NCI-H2171 treated with DMSO at 0.1 percent for 48 hours (cell line): ENCODE measurements at regions not wholly inside any gene's neighbourhood (a gene's known extent, or its start where the extent isn't known, plus 50 kb on each side); places are given as distances from the start of the nearest gene placed in this dataset.
A peak's percentile ranks its signal among the peaks of the same experiment; 100 is the strongest.

Source experiments
- DNase-seq: peaks from one replicate; lab custom pipeline; 2025; lab: John Stamatoyannopoulos, UW

GRCh38 chr5:155116456-155117251 is 103.1 kb downstream of the KIF4B start:
- no peak for DNase-seq

DNA sequence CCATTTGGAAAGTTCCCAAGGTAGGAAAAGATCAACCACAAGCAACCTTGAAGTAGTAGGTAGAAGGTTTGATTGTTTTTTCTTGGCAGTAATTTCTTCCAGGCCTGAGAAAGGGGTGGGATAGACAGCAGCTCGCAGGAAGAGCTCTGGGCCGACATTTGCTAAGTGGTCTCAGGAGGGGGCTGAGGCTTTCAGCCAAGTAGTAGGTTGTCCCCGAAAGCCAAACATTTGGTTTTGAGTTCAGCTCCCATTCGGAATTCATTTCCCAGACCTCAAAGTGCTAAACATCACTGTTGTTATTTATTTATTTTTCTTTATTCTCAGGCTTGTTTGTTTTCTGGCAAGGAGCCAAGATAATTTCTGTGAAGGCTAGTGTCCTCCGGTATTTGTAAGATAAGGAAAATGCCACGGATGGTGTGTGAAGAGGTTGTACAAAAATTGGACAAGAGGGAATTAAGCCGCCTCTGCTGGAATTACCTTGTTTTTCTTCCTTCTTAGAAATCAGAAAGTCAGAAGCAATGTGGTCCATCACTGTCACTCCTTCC is 112.1 kb downstream of the KIF4B start:
- DNase-seq: no peak

- no peak for DNase-seq
Observed at GRCh38 chr5:155126573-155126972, 113.0 kb downstream of the KIF4B start.

DNA sequence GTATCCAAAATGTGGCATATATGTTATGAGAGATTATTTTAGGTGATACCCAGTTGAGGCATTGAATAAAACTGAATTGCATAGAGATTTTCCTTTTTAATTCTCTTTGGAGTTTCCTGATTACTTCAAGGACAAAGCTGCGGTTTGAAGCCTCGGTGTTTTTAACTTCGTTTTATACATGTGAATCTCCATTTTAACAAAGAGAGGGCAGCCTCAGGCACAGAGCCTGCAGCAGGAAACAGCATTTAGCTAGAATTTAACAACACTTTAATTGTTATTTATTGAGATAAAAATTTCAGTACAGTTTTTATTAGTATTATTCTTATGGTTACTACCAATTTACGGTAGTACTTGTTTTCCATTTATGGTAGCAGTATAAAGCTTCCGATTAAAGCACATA is 114.0 kb downstream of the KIF4B start:
- DNase-seq: no peak

- no peak for DNase-seq
Observed at GRCh38 chr5:155128786-155129512, 115.4 kb downstream of the KIF4B start.

DNA sequence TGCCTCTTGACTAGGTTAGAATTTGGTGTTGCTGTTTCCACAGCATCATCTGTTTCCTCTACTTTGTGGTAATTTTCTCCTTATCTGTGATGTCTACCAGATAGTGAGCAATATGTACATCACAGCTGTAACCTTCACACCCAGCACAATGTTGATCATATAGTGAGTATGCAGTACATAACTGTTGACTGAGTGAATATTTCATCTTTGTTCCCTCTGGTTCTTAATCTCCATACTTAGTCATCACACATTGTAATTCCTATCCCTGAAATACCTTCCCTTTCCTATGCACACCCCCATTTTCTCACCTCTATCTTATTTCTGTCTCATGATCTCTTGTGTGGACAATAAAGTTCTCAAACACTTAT is 115.9 kb downstream of the KIF4B start:
- no peak for DNase-seq

GRCh38 chr5:155134130-155134529 is 120.6 kb downstream of the KIF4B start:
- no peak for DNase-seq

DNA sequence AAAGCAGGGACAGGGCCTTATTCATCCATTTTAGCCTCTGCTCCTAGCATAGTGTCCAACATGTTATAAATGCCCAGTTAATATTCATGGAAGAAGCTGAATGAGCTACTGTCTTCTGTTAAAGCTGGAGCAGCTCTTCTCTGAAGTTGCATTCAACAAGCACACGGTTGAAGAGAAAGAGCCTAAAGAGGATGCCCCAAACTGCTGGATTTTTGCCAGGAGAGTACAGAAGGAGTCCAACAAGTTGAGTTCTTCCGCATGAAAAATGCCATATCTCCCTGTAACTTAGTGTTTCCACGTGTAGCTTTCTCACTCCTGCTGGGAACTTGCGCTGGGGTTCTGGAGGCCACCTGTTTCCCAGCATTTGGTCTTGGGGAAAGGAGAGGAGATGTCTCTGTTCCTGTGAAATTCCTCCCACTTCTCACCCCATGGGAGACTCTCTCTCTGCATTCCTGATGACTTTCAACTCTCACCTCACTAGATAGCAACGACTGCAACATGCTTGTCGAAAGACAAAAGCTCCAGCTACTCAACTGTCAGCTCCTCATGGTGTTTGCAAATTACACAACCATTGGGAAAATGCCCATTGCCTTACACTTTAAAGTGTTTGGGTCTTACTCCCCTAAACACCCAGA is 122.8 kb downstream of the KIF4B start:
- no peak for DNase-seq

GRCh38 chr5:155137683-155138082 is 124.1 kb downstream of the KIF4B start:
- no peak for DNase-seq

- DNase-seq: no peak
Observed at GRCh38 chr5:155140646-155141045, 127.1 kb downstream of the KIF4B start.

- DNase-seq: no peak
Observed at GRCh38 chr5:155144956-155145355, 131.4 kb downstream of the KIF4B start.

DNA sequence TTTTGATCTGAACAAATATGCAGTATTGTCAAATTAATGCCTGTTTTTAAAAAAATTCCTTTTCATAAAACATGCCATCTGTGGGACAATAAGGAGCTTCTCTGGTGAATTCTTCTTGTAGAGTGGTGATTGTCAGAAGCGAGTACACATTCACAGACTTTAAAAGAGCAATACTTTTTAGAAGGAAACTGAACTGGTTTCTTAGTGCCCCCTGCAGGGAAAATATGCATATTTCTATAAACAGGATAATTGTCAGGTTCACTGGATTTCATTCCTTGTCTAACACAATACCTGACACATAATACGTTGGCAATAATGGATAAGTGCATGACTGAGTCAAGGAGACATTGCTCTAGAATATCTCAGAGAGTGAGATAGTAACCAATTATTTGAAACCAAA is 133.7 kb downstream of the KIF4B start:
- DNase-seq: no peak

GRCh38 chr5:155148694-155149093 is 135.1 kb downstream of the KIF4B start:
- no peak for DNase-seq

DNA sequence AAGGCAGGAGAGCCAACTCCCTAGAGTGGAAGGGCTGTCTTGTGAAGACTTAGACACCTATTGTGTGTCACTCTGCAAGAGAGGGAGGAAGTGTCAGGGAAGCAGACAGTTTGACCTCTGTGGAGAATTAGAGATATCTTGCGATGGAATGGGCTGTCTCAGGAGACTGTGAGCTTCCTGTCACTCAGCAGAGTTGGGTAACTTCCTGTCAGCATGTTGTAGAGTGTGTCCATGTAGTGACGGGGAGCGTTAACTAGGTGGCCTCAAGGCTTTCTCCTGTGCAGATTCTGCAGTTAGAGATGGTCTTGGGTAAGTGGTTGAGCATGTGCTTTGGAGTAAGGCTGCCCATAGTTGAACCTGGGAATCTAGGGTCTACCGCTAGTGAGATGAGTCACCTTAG is 136.5 kb downstream of the KIF4B start:
- DNase-seq: no peak

DNA sequence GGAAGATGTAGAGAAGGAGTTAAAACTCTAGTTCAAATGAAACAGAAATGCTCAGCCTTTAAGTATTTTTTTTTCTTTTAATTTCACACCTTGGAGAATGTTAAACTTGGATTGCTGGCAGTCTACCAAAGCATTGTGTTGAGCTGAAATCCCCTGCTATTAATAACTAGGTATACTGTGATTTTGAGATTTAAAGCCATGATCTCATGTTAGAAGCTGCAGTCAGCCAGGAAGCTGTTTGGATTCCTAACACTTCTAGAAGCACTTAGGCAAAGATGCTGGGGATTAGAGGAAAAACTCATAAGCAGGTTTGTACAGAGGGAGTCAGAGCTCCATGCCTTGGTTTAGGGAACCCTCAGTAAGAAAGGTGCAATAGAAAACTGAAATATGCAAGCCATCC is 141.4 kb downstream of the KIF4B start:
- DNase-seq: no peak

GRCh38 chr5:155163084-155163483 is 149.5 kb downstream of the KIF4B start:
- DNase-seq: peak; percentile 40

DNA sequence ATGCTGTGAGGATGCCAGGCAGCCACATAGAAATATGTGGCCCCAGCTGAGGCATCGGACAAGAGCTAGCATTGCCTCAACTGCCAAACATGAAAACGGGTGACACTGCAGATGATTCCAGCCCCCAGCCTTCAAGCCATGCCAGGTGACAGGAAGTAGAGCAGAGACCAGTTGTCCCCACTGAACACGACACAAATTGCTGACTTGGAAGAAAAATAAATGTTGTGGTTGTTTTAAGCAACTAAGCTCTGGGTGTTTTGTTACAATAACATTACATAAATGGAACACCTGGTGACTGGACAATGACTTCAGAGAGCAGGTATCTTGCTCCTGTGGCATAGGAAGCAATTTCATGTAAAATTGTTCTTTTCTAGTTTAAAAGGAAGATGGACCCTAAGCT is 154.2 kb downstream of the KIF4B start:
- DNase-seq: no peak

GRCh38 chr5:155181542-155181941 is 168.0 kb downstream of the KIF4B start:
- DNase-seq: no peak

- DNase-seq: no peak
Observed at GRCh38 chr5:155189476-155189875, 175.9 kb downstream of the KIF4B start.

DNA sequence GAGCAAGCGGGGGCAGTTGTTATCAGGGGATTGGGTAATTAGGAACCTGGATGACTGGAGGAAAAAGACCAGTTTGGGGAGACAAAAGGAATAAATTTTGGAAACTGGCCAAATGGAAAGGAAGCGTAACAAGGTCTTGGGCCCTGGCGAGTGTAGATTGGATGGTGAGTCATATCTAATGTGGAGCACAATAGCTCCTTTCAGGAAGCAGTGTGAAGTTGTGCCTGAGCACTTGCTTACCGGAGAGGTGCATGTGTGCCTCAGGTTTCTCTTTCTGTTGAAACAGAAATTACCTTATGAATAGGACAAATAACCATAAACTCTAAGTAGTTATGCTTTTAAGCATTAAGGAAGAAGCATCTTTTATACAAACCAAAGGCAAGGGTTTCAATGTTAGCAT is 176.4 kb downstream of the KIF4B start:
- no peak for DNase-seq

DNA sequence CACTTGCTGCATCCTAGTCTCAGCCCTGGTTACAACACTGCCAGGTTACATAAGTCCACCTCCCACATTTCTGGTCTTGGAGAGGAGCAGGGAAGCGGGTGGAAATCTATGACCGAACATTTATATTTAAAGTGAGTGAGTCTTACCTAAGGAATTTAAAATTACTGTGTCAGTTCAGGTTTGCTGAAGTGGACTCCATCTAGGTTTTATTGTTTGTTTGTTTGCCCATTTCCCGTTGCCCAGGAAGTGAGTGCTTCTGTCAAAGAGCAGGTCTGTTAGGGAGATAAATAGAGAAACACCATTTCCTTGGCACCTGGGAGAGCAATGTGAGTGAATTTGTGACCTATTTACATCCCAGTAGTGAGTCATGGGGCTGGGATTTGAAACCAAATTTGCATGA is 179.5 kb downstream of the KIF4B start:
- DNase-seq: no peak

DNA sequence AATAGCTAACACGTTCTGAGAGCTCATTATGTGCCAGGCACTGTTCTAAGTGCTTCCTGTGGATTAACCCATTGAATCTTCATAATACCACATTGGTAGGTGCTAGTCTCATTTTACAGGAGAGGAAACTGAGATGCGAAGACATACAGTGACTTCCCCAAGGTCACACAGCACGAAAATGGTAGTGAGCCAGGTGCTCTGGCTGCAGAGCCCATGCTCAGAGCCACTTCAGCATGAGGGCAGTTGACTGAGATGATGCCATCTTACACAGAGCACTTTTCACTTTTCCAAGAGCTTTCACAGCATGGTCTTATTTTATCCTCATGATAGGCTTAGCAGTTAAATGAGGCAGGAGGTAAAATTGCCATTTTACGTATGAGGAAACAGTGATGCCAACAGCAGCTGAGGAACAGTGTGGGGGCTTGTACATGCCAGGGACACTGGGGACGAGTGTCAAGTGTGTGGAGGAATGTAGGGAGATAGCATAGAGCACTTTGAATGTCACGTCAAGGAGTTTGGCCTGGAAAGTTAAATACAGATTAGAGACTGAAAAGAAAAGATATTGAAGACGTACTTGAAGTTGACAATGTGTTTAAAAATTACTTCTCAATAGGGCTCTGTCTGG is 180.0 kb downstream of the KIF4B start:
- no peak for DNase-seq
